C1 segment of cervical spinal cord (tissue), 14 donors: ENCODE measurements at regions not wholly inside any gene's neighbourhood (a gene's known extent, or its start where the extent isn't known, plus 50 kb on each side); places are given as distances from the start of the nearest gene placed in this dataset.
"Not testable (repeated sequence)": the region's sequence is repeated elsewhere in the genome, so short reads cannot be mapped to it uniquely, and the experiment has no call there.

Source experiments
- DNase-seq, 14 donors: peaks; one replicate each; lab custom pipeline; 2025; lab: John Stamatoyannopoulos, UW

DNA sequence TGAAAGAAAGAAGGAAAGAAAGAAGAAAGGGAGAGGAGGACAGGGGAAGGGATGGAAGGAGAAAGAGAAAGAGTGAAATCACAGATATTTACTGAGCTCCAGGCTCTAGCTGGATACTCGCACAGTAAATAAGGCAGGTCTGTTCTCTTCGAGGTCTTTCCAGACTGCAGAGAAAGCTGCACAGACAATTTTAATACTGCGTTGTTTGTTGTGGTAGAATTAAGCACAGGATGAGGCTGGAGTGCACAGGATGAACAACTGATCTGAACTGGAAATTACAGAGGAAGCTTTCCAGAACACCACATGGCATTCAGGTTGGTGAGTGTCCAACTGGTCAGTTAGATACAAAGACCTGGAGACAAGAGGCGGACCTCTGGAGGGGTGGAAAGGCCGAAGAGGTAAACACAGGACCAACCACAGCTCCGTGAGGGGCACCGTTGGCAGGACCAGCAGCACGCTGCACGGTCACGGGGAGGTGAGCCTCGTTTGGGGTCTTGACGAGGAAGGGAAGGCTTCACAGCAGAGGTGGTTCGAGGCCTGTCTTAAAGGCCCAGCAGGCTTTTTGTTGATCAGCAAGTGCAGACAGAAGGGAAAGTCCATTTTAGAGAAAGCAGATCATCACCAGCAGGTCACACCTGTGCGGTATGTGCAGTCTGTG lies 121.7 kb downstream of the ATP6V0E2 start:
- DNase-seq = peak in 1 of 14 donors; percentile 64

DNA sequence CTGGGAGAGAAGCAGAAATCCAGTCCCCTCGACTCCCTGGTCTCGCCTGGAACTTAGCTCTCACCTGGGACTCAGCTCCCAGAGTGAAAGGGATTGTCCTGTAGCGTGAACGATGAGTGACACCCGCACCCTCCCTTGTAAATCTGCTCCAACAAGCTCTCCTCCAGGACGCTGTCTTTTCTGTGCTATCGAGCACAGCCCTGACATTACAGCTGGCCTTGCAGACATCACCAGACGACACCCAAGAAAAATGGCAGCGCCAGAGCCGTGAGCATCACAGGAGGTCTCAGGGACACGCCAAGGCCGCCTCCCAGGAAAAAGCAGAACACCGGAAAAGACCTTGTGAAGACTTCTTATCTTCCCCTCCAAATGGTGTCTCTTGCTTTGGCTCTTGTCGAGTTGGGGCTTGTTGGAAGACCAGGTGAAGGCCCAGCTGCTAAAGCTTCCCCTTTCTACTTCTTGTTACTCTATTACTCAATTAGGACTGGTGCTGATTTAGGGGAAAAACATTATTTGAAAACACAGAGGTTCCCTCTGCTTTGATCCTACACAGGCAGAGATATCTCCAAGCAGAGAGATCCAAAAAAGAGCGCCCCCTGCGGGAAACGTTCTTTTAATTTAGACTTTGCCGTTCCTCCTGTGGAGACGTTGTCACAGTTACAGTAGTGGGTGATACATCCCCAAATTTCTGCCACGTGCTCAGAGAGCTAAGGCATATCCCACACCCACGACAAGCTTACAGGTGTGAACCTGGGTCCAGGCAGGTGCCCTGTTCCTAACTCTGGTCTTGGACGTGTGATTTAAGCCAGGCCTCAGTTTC lies 127.2 kb downstream of the ATP6V0E2 start:
- DNase-seq = peak in 1 of 14 donors; percentile 2

DNA sequence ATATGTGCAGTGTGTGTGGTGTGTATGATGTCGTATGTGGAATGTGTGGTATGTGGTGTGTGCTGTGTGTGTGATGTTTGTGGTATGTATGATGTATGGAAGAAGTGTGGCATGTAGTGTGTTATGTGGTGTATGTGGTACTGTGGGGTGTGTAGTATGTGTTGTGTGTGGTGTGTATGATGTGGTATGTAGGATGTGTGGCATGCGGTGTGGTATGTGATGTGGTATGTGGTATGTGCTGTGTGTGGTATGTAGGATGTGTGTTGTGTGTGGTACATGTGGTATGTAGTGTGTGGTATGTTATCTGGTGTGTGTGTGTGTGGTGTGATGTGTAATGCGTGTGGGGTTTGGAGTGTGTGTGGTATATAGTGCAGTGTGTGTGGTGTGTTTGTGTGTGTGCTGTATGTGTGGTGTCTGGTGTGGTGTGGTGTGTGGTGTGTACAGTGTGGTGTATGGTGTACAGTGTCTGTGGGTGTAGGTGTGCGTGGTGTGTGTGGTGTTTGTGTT lies 129.6 kb downstream of the ATP6V0E2 start:
- no peak for DNase-seq

DNA sequence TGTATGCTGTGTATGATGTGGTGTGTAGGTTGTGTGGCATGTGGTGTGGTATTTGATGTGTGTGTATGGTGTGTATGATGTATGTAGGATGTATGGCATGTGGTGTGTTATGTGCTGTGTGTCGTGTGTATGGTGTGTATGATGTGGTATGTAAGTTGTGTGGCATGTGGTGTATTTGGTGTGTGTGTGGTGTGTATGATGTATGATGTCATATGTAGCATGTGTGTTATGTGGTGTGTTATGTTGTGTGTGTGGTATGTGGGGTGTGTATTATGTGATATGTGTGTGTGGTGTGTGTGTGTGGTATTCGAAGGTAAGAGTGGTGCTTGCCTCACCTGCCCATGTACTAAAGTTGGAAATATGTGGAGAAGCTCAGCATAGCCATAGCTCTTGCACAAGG lies 130.2 kb downstream of the ATP6V0E2 start:
- not testable (repeated sequence) for DNase-seq

DNA sequence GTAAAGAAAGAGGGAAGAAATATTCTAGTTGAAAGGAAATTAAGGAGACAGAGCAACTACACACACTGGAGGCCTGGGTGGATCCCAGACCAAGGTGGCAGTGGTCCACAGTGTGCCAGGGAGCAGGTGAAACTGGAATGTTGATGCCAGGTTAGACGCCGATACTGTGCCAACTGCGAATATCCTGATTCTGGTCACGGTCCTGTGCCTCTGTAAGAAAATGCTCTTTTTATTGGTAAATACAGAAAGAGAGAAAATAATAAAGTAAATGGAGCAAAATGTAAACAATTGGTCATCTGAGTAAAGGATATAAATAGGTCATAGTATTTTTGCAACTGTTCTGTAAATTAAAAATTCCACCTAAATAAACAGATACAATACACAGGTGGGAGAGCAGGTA lies 131.1 kb downstream of the ATP6V0E2 start:
- DNase-seq = peak in 1 of 14 donors; percentile 60

DNA sequence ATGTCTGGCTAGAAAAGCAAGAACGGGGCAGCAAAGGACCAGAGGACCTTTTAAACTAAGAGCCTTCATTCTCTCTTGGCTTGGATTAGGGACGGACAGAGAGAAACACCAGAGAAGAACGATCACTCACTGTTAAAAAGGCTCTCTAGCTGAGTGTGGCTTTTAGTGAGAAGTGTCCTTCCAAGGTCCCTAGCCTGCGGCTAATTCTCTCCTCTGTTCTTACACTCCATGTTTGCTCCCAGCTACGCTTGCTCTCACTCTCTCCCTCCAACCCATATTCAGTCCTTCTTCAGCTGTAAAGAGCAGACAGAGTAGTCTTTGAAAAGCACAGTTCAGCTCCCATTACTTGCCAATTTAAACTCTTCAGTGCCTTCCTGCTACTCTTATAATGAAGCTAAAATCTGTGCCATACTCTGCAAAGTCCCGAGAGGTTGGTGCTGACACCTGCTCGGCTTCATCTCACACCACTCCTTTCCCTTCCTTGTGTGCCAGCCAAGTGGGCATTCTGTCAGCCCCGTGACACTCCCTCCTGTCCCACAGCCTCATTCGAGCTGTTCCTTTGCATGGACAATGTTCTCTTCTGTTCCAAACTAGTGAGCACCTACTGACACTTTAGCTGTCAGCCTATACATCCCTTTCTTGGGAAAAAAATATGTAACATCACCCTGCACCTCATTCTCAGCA lies 136.0 kb downstream of the ATP6V0E2 start:
- peak in 1 of 14 donors; percentile 87 for DNase-seq

DNA sequence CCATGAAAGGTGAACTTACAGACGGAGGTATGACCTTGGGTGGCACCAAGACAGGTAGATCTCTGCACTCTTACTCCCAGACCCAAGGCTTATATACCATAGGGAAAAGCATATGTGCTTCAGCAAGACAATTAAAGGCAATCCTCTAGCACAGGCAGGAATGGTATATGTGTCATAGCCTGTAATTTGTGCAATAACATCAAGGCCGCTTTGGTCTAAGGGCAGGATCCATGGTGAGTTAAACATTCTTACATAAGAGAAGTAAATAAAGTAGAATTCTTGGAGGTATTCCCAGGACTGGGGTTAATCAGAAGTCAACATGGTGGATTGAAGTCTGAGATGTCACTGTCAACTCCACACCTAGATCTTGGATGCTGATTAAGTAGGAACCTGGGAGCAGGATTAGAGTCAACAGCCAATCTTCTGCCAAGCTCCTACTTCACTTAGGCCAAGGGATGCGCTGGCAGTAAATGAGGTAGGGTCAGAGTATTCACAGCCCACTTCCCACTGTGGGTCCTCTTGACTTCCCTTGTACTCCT lies 143.0 kb downstream of the ATP6V0E2 start:
- DNase-seq = not testable (repeated sequence)

DNA sequence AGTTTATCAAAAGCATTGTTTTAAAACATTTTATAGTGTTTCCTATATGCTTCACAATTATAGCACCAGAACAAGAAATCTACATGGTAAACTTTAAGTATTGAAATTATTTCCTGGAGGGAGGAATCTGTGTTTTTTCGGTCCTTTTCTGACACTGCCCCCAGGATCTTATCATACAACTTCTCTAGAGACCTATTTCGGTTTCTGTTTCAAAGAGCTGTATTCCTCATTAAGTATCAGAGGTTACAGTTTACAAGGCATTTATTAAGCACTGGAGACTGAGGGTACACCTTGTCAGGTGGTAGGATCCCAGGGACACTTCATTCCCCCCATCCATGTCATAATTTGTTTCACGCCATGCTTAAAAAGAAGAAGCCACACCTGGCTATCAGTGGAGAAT lies 146.4 kb downstream of the ATP6V0E2 start:
- not testable (repeated sequence) for DNase-seq

DNA sequence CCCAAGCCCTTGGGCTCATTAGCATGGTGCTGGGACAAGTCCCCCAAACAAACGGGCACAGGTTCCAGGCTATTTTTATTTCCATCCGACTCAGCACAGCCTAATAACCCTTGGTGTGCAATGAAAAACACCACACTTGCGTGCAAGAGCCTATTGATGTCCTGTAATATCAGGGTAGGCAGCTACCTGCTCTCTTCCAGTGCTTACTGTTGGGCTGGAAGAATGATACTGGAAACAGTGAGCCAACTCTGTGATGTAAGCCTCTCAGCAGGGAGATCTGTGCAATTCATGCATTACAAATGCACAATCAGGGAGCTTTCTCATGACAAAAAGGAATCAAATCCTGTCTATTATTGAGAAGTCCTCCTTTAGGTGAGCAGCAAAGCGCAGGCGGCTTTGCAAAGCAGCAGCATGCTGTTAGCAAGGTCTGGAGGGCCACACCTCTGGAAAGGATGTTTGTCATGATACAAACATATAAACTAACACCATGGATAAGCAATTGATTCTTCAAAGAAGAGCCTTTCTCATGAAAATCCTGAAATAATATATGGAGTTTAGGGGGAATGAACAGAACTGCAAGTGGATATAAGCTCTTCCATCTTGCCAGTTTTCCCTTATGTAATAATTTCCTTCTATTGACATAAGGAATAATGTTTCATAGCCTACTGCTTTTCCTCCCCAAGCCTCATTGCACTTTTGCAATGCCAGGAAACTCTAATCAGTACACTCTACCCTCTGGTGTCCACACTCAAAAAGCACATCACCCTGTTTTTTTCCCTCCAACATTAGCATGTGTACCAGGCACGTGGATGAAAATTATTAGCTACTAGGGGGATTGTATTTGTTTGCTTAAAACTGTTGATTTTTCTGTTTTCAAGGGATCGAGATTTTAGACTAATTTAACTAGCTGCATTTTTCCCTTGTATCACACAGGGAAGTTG lies 151.1 kb downstream of the ATP6V0E2 start:
- DNase-seq = peak in 1 of 14 donors; percentile 62

DNA sequence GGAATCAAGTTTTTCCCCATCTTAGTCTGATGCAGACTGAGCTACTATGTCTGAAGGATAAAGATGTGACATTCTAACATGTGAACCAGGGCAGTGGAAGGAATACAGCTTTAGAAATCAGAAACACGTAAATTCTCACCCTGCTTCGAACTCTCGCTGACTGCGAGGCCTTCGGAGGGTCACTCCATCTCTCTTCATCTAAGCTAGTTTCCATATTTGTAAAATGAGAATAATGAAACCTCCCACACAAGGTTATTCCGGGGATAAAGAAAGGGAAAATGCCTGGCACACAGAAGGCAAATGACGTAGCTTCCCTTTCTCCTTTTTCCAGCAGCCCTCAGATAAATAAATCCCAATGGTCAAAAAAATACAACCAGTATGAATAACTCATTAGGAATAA lies 152.0 kb downstream of the ATP6V0E2 start:
- not testable (repeated sequence) for DNase-seq

DNA sequence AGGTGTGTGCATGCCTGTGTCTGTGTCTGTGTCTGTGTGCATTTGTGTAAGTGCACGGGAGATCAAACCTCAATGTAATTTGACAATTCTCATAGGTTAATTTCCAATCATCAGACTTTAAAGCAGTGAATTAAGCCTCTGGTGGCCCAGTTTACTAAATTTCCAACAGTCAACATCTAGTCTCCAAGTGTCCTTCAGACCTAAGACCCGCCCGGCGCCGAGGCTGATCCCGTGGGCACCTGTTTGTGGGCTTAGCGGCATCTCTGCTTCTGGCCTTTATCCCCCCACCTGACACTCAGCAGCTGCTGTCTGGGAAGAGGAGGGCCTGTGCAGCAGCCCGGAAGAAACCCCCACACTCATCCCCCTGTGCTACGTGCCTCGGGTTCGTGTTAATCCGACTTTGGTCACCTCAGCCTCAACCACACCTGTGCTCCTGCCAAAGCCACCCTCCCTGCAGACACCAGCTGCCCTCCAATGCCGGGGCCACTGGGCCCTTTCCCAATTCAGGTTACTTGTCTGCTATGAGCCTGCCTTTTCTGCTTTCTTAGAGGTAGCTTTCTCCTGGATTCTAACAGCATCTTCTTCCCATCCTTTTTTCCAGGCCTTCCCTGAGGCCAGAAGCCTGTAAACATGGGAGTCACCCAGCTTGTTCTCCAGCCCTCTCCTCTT lies 154.7 kb downstream of the ATP6V0E2 start:
- DNase-seq = peak in 1 of 14 donors; percentile 45

DNA sequence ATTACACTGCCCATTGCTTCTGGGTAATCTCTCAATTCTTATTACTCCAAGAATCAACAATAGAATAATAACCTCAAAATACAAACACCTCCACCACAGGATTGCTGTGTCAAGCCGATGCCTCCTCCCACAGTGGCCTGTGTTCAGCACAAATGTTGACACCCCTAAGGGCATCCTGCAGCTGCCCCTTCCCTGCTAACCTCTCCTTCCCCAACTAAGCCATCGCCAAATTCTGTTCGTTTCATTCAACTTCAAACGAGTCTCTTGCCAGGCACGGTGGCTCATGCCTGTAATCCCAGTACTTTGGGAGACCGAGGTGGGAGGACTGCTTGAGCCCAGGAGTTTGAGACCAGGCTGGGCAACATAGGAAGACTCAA lies 155.2 kb downstream of the ATP6V0E2 start:
- not testable (repeated sequence) for DNase-seq

DNA sequence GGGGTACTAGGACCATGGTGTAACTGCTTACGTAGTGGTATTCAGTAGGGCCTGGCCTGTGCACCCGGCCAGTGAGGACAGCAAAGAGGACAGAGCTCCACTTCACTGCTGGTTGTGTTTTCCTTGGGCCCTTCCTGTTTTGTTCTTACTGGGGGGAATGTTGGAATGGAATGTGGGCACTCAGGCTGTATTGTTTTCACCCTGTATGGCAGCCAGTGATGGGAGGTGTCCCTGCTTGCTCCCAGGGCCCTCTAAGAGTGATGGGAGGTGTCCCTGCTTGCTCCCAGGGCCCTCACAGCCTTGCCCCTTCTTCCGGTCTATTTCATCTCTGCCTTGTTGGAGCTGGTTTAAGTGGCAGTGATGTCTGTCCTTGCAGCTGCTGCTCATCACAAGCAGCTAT lies 158.0 kb downstream of the ATP6V0E2 start:
- not testable (repeated sequence) for DNase-seq

DNA sequence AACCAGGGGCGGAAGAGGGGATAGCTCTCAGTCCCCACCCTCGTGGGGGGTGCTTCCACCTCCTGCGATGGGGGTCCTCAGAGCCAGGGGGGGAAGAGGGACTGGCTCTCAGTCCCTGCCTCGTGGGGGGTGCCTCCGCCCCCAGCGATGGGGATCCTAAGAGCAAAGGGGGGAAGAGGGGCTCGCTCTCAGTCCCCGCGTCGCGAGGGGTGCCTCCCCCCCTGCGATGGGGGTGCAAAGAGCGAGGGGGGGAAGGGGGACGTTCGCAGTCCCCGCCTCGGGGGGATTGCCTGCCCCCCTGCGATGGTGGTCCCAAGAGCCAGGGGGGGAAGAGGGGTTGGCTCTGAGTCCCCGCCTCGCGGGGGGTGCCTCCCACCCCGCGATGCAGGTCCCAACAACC lies 159.9 kb downstream of the ATP6V0E2 start:
- DNase-seq = not testable (repeated sequence)

DNA sequence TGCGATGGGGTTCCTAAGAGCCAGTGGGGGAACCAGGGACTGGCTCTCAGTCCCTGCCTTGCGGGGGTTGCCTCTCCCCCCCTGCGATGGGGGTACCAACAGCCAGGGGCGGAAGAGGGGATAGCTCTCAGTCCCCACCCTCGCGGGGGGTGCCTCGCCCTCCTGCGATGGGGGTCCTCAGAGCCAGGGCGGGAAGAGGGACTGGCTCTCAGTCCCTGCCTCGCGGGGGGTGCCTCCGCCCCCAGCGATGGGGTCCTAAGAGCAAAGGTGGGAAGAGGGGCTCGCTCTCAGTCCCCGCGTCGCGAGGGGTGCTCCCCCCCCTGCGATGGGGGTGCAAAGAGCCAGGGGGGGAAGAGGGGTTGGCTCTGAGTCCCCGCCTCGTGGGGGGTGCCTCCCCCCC lies 162.0 kb downstream of the ATP6V0E2 start:
- not testable (repeated sequence) for DNase-seq

DNA sequence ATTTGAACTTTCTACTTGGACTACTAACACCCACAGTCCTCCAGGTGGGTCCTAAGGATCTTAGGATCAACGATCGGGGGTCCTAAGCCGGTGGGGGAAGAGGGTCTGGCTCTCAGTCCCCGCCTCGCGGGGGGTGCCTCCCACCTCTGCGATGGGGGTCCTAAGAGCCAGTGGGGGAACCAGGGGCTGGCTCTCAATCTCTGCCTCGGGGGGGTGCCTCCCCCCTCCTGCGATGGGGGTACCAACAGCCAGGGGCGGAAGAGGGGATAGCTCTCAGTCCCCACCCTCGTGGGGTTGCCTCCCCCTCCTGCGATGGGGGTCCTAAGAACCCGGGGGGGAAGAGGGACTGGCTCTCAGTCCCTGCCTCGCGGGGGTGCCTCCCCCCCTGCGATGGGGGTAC lies 165.3 kb downstream of the ATP6V0E2 start:
- DNase-seq = not testable (repeated sequence)

DNA sequence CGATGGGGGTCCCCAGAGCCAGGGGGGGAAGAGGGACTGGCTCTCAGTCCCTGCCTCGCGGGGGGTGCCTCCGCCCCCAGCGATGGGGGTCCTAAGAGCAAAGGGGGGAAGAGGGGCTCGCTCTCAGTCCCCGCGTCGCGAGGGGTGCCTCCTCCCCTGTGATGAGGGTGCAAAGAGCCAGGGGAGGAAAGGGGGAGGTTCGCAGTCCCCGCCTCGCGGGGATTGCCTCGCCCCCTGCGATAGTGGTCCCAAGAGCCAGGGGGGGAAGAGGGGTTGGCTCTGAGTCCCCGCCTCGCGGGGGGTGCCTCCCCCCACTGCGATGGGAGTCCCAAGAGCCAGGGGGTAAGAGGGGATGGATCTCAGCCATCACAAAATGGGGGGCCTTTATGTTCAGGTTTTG lies 168.5 kb downstream of the ATP6V0E2 start:
- DNase-seq = not testable (repeated sequence)

DNA sequence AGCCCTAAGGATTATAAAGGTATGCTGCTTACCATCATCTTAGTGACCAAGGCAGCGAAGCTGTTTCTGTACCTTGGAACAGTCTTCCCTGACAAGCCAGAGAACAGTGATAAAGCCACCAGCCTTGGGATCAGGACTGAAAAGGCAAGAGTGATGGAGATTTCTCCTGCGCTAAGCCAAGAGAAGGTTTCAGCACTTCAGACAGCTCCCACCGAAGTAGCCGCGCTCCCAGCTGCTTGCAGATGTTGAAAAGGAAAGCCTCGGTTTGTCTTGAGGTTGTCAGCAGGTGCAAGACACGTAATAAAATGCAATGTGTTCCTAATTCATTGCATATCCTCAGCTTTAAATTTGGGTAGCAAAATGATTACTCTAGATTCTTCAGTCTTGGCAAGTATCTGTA lies 171.0 kb downstream of the ATP6V0E2 start:
- DNase-seq = not testable (repeated sequence)

DNA sequence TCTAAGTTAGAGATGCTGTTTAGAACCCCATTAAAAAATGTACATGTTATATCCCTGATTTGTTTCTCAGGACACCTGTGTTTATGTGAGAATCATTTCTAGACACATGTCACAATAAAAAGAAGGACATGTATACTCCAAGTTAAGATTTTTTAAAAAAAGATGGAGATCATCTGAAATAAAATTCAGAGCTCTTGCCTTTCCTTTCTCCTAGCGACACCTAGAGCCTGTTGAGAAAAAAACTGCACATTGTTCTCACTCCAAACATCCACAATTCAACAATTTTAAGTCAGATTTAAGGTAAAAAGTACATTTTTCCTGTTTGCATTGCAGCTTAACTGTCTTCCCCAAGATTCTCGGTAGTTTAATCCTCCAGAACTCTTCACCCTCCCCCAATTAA lies 171.8 kb downstream of the ATP6V0E2 start:
- DNase-seq = peak in 1 of 14 donors; percentile 25
